GM18951 (cell line): ENCODE measurements at regions not wholly inside any gene's neighbourhood (a gene's known extent, or its start where the extent isn't known, plus 50 kb on each side); places are given as distances from the start of the nearest gene placed in this dataset.

Experiments
- POLR2A ChIP-seq: IDR thresholded peaks from 4 replicates; pipeline ENCODE4 v1.6.1; 2011; ENCODE audit warnings: mild to moderate bottlenecking; ENCODE audit not compliant: insufficient read length, insufficient read depth; ENCODE audit errors: extremely low read depth
- in situ Hi-C: fragments of 300-500 bp; cut with MboI; formaldehyde crosslinking; loops from one replicate; pipeline ENCODE4 v1.12.0; 2022; ENCODE audit warnings: low sequenced_read_pairs, mixed read lengths, inconsistent platforms; ENCODE audit not compliant: unreplicated experiment

DNA sequence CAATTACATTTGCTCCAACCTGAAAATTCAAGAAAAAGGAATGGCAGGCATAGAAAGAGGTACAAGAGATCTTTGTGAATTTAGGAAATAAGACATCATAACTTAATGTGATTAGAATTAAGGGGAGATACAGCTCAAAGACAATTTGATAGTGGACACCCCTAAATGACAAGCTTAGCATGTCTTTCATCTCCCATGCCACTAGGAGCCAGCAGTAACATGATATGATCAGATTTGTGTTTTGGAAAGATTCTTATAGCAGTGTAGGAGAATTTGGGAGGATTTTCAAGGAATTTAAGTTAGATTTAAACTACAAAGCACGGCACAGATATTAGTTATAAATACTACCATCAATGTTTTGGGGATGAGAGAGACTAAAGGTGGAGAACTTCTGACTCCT, 340.8 kb downstream of the RDH14 start:
- in situ Hi-C loops: no loop called here
- TF ChIP-seq POLR2A: no peak

GRCh38 chr2:18218160-18218933, 339.9 kb downstream of the KCNS3 start:
- in situ Hi-C loops: no loop called here
- no peak for TF ChIP-seq POLR2A

GRCh38 chr2:18214936-18215335, 336.5 kb downstream of the KCNS3 start:
- TF ChIP-seq POLR2A: no peak
- in situ Hi-C loops: no loop called here

GRCh38 chr2:18213986-18214385, 335.5 kb downstream of the KCNS3 start:
- in situ Hi-C loops: no loop called here
- no peak for TF ChIP-seq POLR2A

DNA sequence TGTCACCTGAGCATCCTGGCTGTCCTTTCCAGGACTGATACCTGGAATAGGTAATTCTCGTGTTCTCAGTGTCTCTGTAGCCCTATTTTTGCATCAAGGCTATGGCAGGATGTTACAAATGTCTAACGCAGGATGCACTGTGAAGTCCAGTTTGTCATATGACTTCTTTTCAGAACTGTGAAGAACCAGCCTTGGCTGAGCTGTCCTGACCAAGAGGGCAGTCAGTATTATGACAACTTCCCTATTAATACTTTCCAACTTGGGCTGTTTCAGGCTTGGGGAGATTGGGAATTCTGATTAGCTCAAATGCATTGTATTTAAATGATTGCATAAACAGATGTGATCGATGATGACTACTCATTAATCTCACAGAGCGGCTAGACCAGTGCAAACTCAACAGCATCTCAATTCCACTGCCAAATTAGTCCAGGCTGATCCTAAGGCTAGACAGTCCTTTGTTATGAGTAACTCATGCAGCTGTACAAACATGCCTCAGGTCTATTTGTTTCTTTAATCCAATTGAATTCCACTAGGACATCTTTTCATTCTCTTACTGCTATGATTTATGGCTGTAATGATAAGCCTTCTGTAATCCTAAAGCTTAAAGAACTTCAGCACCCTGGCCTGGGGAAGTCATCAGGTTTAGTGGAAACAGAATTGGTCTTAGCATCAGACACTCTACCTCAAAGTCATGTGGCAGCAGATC, 331.6 kb downstream of the KCNS3 start:
- no peak for TF ChIP-seq POLR2A
- in situ Hi-C loops: no loop called here

DNA sequence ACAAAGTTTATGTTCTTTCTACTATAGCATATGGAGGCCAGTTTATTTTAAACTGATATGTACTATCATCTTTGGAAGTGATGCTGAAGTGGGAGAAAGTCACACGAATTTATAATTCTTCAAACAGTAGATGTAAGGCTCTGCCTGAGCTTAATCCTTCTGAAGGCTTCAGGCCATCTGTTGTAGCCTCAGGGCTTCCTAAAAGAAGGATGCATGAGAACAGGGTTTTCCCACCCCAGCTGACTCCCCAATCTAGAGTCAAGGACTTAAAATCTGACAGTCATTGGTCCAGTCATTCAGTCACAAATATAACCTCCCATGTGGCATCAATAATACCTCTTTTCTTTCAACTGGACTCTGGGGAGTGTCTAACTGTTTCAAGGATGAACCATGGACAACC, 330.5 kb downstream of the KCNS3 start:
- in situ Hi-C loops: no loop called here
- no peak for TF ChIP-seq POLR2A

DNA sequence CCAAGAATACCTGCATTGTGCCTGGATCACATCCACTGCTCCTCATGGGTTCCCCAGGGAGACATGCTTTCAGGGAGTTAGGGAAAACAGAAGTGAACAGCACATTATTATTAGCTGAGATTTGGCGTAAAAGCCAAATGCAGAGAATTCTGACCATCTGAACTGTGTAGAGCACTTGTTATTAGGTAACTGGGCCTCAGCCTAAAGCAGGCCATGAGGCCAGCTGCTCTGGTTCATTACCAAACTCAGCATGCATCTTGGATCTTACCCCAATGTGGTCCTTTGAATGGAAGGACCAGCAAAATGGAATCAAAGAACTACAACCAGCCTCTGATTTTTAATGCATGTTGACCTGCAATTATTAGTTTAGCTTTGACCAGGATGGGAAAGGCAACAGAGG, 322.3 kb downstream of the KCNS3 start:
- no peak for TF ChIP-seq POLR2A
- in situ Hi-C loops: no loop called here

DNA sequence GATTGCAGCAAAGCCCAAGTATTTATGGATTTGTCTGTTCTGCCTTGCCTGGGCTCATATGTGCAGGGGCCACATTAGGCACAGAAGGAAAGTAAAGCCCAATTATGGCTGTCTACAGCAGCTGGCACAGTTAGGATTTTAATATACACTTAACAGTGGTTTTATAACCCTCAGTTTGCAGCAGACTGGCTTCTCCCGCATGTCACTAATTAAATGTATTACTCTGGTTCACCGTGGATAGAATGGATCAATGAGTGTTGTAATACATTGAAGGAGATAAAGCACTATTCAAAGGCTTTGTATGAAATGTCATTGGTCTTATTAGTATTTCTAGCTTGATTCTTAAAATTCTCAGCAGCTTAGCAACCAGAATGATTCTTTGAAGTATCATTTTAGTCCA, 320.2 kb downstream of the KCNS3 start:
- in situ Hi-C loops: no loop called here
- no peak for TF ChIP-seq POLR2A

- no peak for TF ChIP-seq POLR2A
- in situ Hi-C loops: no loop called here
Observed at GRCh38 chr2:18194161-18194560, 315.7 kb downstream of the KCNS3 start.

DNA sequence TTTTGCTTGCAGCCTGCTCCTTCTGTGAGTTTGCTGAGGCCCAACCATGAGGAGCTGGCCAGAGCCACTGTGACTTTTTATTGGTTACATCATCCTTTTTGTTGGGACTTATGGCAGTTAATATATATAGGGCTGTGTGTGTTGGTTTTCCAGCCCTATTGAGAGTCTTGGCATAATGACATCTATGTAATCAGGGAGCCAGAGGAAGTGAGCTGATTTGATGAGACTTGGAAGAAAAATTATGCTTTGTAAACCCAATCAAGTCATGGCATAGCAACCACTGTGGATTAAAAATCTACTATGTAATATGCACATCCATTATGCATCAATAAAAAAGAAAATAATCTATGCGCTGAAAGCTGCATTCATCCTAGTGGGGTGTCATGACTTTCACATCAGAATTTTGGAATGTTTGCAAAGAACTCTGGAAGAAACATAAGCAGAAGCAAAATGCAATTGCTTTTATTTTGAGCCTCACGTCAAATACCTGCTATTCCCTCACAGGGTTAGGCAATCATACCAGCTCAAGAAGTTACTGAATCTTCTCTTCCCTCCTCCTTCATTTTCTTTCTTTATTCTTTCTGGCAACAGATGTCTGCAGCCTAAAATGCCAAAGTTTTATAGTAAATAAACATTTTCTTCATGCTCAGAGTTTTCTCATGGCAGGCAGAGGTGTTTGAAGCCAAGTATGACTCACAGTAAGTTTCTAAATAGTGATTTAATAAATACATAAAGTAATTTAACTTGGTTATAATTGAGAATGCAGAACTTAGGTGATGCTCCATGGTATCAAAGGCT, 308.5 kb downstream of the KCNS3 start:
- in situ Hi-C loops: no loop called here
- no peak for TF ChIP-seq POLR2A

DNA sequence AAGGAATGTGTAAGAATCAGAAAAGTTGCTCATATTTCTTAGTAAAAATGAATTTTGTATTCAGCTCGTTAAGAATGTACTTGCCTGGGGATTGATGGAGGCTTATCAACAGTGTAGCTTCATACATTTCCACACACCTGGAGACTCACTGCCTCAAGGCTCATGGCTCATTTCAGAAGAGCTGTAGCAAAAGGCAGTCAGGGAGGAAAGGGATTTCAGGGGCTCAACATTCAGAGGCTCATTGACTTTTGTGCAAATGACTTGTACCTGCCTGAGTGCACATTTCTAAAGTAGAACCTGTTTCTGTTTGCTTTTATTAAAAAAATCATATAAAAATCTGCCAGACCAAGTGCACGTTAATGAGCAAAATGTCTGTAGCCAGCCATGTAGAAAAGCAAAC, 304.4 kb downstream of the KCNS3 start:
- in situ Hi-C loops: no loop called here
- TF ChIP-seq POLR2A: no peak

GRCh38 chr2:18180912-18181311, 302.4 kb downstream of the KCNS3 start:
- TF ChIP-seq POLR2A: no peak
- in situ Hi-C loops: no loop called here

DNA sequence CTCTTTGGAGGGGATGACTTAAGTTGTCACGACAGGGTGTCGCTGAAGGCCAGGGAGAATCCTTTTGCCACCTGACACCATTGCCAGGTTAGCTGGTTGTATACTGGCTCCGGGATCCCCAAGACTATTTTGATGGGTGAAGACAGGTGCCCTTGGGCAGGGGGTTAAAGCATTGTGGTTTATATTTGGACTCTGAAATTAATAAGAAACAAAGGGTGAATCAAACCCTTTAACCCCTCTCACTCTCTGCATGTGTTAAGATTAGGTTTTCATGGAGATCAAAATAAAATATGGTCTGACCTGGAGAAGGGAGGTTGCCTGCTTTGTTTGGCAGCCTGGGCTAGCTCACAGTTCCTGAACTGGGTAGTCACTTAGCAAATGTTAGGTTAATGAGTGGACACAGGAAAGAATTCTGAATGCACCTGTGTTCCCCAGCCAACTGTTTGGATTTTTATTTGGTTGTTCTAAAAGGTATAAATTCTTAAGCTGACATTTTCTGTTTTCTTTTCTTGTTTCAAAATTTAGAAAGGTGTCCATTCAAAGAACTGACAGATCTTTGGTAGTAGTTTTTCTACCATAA, 301.7 kb downstream of the KCNS3 start:
- in situ Hi-C loops: no loop called here
- TF ChIP-seq POLR2A: no peak
